Inferior parietal cortex (tissue), 1 donor: ENCODE measurements at regions not wholly inside any gene's neighbourhood (a gene's known extent, or its start where the extent isn't known, plus 50 kb on each side); places are given as distances from the start of the nearest gene placed in this dataset.
"Not testable (repeated sequence)": the region's sequence is repeated elsewhere in the genome, so short reads cannot be mapped to it uniquely, and the experiment has no call there.

Experiments used
- DNase-seq: peaks from one replicate; pipeline ENCODE4 v3.0.0-alpha.2; 2016; ENCODE audit errors: extremely low spot score

DNA sequence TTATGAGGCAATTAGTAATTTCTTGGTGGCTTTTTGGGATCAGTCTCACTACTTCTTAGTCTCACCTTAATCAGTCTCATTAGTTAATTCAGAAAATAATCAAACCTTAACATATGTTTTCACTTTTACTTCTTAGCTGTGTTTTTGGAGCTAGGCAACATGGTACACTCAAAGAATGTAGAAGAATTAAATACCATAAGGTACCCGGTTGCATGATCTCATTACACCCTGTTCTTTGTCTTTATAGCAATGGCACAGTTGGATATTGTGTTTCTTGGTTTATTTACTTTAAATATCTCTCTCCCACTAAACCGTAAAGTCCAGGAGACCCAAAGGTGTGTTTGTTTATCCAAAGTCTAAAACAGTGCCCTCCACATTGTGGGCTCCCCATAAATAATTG lies 132.3 kb downstream of the TNFSF18 start:
- no peak for DNase-seq

DNA sequence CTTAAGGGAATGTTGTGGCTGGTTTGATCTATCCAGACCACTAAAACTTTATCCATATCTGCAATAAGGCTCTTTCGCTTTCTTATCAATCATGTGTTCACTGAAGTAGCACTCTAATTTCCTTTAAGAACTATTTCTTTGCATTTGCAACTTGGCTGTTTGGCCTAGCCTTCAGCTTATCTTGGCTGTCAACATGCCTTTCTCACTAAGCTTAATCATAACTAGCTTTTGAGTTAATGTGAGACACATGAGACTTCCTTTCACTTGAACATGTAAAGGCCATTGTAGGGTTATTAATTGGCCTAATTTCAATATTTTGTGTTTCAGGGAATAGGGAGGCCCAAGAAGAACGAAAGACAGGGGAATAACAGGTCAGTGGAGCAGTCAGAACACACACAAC lies 124.7 kb downstream of the TNFSF18 start:
- DNase-seq = no peak

DNA sequence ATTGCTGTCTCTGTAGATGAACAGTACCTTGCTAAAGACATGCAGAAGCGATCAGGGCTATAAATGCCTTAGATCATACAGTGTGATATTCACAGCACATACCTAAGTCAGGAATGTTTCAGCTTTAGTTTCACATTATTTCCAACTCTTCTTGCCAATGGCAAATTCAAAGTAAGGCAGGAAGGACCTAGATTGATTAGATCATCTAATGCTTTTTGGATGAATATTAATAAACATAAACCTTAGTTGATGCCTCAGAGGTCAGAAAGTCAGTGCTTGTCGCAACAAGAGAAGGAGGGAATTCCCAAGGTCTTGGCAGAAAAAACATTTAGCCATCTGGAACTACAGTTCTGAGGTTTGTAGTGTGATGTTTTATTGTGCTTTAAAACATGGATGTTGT lies 122.3 kb downstream of the TNFSF18 start:
- no peak for DNase-seq

DNA sequence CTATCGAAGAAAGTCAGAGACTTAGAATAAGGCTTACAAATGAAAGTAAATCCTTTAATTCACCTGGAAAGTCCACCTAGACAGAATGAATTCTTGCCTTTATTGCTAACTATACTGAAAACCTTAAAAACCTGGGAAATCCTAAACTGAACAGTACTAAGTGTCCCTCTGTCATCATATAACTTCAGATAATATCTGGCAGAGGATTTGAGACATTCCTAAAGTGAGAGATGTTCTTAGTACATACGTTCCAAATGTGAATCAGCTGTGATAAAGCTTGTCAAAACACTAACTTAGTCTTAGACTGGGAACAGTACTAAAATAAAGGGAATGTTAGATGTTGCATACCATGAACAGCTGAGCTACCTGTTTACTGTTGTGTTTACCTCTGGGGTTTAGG lies 121.7 kb downstream of the TNFSF18 start:
- no peak for DNase-seq

DNA sequence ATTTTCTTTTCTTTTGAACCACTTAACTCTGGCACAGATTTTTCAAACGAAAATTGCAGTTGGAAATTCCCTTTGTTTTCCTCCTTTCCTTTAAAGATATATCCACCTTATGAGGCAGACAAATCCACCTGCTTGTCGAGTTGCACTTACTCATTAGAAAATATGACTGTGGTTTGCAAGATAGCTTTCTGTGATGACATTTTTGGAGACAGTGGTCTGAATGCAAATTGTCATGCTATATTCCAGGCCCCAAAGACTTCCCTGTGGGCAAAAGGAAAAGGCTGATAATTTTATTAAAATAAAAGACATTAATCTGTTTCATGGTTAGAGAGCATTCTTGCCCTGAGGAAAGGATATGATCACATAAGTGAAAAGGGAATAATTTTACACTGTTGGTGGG lies 120.6 kb downstream of the TNFSF18 start:
- DNase-seq = no peak

DNA sequence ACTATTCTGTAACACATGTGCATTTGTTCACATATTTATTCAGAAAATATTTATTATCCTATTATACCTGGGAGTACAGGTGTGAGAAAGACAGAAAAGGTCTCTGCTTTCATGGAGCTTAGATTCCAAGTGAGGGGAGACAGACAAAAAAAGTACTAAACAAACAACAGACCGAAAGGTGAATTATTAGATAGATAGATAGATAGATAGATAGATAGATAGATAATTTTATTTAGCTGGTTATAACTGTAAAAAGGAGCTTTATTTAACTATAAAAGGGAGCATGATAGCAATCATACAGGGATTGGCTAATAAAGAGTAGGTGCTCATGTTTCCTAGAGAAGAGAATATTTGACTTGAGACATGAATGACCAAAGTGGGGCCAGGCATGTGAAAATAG lies 119.4 kb downstream of the TNFSF18 start:
- no peak for DNase-seq

DNA sequence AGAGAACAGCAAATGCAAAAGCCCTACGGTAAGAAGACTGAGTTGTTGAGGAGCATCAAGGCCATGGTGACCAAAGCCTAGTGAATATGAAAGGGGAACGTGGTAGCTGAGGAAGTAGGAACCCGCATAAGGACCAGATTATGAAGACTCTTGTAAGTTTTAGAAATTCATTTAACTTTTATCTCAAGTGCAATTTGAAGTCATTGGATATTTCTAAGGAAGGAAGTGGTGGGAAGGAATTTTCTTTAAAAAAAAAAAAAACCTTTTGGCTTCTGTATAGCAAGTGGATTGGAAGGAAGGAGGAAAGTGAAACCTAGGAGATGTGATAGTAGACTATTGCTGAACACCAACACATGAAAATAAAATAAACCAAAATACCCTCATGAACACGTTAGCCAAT lies 119.0 kb downstream of the TNFSF18 start:
- DNase-seq = no peak

DNA sequence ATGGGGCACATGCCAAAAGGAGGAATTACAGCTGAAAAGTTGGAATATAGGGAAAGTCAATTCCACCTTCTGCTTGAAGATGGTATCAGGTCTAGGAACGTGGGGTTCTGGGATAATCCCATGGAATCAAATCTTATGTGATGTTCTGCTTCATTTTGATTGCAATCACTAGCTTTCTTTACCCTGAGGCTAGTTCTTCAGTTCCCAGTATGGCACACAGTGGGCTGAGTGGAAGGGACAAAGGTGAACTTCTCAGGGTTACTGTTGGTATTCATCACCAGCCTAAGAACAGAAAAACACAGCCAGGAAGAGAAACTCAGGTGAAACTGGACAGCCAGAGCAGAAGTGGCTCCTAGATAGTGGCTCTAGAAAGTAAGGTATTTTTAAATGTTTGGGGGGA lies 117.8 kb downstream of the TNFSF18 start:
- DNase-seq = no peak

DNA sequence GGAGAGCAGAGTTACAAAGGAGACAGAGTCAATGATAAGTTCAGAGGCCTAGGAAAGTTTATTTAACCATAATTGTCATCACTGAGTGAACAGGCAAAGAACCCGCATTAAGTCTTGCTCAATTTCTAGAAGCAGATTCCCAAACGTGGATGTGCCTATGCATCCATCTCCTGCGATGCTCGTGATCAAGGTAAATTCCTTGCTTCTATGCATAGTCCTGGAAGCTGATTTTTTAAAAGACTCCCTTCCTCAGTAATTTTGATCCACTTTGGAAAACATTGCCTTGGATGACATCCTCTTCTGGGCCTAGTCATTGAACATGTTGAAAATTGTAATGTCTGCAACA lies 116.4 kb downstream of the TNFSF18 start:
- DNase-seq = no peak

DNA sequence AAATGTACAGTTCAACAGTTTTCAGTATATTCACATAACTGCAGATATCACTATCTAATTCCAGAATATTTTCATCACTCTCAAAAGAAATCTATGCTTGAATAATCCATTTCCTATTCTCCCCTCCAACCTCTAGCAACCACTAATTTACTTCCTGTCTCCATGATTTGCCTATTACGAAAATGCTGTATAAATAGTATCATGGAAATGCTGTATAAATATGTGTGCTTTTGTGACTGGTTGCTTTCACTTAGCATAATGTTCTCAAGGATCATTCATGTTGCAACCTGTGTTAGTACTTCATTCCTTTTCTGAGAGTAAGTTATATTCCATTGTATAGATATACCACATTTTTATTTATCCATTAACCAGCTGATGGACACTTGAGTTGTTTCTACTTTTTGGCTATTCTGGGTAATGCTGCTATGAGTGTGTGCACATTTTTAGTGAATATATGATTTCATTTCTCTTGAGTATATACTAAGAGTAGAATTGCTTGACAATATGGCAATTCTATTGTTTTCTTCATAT lies 115.6 kb downstream of the TNFSF18 start:
- DNase-seq = no peak

DNA sequence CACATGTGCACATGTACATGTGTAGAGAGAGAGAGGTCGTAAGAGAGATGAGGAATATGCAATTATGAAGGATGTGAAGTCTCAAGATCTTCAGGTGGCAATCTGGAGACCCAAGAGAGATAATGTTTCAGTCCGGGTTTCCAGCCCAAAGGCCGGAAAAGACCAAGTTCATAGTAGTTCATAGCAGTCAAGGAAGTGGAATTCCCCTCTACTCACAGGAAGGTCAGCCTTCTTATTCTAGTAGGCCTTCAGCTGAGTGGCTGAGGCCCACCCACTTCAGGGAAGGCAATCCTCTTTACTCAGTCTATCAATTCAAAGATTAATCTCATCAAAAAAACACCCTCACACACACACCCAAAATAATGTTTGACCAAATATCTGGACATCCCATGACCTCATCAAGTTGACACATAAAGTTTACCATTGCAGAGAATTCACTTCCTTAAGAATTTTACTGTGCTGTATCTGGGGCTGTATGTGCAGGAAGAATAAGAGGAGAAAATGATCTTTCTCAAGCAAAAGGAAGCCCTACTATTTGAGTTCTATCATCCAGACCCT lies 114.6 kb downstream of the TNFSF18 start:
- no peak for DNase-seq

DNA sequence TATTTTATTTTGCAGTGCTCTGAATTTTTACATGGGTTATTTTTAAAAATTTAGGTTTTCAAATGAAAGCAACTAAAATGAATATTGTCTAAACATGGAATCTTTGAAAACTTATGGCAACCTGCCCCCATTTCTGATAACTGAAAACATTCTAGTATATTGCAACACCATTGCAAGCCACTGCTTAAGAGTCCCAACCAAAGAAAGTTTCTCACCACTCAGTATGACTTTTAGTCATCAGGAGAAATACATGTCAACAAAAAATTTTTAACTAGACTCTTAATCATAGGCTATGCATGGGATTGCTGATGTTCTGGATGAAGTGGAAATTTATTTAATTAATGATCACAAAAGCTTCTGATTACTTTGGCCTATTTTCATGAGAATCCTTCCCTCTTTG lies 112.1 kb downstream of the TNFSF18 start:
- DNase-seq = no peak

DNA sequence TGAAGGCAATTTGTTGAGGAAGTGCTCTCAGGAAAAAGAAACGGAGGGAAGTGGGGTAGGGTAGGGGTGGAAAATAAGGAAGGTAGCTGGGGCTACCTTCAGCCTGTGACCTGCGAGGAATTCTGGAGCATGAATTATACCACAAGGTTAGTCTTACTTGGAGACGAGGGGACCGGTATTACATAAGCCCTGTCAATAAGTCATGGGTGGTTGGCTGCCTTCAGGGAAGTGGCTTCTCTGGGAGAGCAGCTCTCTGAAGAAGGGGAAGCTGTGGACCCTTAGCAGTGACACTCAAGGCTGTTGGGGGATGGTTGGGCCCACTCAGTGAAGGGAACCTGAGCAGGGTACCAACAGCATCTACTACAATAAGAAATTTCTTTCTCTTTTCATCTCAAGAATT lies 111.3 kb downstream of the TNFSF18 start:
- DNase-seq = no peak

DNA sequence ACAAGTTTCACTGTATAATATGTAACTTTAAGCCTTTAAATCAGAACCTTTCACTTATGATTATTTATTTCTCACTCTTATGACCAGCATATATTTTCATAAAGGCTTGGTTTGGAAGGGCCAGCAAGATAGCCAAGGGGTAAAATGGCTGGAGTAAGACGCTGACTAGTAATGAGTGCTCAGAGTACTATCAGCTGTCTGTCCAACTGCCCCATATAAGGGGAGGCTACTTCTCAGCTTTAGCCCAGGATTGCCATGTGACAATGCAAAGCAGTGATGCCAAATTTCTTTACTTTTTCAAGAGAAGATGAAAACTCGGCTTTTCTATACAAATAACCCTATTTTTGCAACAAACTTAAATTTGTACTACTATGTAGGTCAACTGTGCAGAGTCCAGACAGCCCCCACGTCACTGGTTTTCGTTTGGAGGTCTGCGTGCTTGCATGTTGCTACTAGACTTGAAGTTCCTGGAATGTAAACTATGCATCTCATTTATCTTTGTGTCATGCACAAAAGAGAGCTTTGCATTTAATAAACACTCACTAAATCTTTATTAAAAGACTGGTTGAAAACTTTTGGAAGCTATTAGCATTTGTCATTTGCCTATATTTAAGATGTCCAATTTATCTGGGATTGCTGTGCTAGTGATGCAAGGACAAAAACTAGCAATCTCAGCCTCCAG lies 110.4 kb downstream of the TNFSF18 start:
- DNase-seq = no peak

DNA sequence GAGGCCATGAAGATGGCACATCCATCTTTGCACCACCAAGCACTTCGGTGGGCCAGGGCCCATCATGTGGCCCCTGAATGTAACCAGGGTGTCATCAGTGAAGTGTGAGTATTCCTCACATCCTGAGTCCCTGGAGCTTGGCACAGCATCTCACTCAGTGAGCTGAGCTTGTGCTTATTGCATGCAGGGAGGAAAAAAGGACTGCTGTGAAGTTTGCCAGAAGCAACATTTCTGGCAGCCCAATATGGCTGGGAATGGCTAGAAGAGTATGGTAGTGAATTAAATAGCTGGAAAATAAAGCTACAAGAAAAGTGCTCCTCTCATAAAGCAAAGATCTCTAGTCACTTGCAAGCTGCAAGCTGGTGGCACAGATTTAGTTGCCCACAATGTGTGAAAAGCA lies 109.3 kb downstream of the TNFSF18 start:
- no peak for DNase-seq

DNA sequence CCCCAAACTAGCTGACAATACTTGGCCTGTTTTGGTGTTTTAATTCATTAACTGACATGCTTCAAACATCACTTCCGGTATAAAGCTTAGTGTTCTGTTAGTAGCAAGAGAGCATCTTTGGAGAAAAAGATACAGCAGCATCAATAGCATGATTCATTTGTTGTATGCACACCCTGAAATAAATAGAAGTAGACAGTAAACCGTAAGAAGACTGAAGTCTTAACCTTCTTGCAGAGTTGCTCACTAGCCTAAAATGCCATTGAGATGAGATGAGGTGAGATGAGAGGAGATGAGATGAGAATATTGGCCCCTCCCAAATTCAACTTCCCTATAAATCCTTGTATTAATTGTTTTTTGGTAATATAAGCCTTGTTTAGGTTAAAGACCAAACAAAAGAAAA lies 108.8 kb downstream of the TNFSF18 start:
- DNase-seq = no peak

DNA sequence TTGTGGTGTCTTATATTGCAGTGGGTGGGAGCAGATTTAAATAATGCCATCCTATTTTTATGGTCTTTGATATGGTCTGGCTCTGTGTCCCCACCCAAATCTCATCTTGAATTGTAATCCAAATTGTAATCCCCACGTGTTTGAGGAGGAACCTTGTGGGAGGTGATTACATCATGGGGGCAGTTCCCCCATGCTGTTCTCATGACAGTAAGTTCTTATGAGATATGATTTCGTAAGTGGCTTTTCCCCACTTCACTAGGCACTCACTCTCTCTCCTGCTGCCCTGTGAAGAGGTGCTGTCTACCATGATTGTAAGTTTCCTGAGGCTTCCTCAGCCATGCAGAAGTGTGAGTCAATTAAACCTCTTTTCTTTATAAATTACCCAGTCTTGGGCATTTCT lies 107.6 kb downstream of the TNFSF18 start:
- not testable (repeated sequence) for DNase-seq

DNA sequence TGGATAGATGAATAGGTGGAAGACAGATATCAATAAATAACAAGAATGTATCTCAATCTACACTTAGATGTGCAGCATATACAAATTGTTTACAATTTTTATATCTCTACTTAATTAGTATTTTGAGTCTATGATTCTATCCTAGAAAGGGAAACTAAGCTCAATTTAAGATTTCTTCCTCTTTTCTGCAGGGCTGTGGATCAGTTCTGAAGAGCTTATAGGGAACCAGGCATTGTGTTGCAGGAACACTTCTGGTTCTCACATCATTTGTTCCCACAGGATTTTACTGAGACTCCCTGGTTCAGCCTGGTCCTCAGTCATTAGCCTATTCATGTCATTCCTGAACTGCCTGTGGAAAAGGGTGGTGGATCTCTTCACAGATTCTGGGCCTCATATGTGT lies 105.8 kb downstream of the TNFSF18 start:
- no peak for DNase-seq

DNA sequence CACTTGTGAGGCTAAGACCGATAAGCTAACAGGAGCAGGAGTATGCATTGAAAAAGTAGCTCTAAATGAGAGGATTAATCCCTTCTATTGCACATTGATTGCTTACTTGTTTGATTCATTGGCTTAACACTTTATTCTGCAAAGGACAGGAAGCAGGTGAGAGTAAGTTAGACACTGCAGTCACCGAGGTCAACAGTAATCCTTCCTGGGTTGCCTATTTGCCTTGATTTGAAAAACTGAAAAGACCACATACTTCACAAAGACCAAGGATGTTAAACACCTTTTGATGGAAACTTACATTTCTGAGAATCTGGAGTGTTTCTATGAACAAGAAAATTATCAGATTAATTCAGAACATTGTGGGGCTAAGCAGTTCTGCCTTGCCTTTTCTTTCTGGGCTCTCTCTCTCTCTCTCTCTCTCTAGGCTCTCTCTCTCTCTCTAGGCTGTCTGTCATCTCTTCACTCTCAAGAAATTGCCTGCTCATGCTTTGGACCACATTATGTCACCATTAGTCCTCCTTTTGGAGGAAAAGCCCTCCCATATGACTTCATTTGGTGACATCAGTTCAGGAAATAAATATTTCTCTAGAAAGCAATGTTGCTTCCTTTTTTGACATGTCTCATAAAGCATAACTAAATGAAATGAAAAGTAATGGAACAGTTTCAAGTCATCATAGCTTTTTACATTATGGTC lies 103.8 kb downstream of the TNFSF18 start:
- no peak for DNase-seq

DNA sequence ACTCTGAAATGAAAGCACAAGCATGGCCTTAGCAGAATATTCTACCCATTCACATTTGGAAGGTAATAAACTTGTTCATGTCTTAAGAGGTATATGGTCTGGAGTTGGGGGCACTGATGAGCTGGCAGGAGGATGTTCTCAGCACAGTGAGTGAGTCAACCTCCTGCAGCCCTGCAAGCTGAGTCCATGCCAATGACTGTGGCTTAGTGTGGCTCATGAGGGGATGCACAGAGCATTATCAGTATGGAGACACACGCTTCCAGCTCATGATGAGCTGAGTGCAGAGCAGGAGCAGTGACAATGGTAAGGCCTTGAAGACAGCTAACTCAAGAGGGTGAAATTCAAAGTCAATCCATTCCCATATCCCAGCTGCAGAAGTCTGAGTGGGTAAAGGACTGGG lies 102.3 kb downstream of the TNFSF18 start:
- DNase-seq = no peak

DNA sequence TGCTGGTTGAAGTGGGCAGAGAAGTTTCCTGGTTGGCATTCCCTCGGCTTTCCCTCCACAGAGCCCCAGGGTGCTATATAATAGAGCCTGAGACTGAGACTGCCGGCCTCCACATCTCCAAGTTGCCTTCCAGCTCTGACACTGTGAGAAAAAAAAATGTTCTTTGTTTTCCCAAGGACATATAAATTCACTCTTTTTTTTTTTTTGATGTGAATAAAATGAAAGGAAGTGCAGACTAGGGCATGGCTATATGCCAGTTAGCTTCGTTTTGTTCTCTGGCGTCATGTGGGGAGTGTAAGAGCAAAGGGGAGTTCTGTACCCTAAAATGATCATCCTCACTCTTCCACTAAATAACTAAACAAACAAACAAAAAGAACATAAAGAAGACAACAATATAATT lies 101.6 kb downstream of the TNFSF18 start:
- no peak for DNase-seq

DNA sequence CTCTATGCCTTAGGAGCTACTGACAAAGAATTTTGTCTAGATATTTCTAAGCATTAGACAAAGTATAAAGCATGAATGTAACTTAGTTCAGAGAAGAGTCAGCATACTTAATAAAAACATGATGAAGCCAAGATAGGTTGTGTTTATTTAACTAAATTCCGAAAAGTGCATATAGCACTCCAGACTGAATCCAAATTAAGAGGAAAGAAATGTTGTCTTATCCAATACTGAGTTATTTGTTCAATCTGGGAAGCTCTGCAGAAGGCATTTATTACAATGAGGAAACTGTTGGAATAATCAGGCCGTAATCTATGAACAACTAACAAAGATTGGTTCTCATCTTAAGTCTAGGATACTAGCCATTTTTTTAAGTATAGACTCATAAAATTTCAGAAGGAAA lies 100.2 kb downstream of the TNFSF18 start:
- no peak for DNase-seq

DNA sequence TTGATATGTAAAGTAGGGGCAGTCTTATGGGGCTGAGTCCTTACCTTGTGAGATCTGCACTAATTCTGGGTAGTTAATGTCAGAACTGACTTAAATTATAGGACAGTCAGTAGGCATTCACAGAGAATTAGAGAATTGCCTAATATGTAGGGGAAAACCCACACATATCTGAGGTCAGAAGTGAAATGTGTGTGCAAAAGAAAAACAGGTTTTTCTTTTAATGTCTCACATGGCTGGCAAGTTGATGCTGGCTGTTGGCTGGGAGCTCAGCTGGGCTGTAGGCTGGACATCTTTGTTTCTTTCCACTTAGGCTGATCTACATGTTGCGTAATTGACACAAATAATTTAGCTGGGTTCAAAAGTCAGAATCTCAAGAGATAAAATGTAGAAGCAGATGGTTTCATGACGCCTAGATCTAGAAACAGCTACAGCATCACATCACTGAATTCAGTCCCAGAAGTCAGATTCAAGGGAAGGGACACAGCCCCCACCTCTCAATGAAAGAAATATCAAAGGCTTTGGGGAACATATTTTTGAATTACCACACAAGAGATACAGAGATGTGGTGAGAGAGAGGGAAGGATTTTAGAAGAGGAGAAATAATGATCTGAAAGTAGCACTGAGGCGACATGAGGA lies 98.9 kb downstream of the TNFSF18 start:
- DNase-seq = no peak
